K562 (cell line): ENCODE measurements at regions not wholly inside any gene's neighbourhood (a gene's known extent, or its start where the extent isn't known, plus 50 kb on each side); places are given as distances from the start of the nearest gene placed in this dataset.

Source experiments
- E2F6 ChIP-seq, 2 experiments: IDR thresholded peaks; 2 replicates each; pipeline ENCODE4 v1.6.1; 2011; ENCODE audit warnings: borderline replicate concordance in 1 of 2, control low read depth in 1 of 2, low read depth in 1 of 2, low read length in 1 of 2, mild to moderate bottlenecking in 1 of 2, mixed read lengths in 1 of 2, moderate library complexity in 1 of 2; ENCODE audit not compliant: insufficient read depth in 1 of 2, insufficient read length in 1 of 2, poor library complexity in 1 of 2, severe bottlenecking in 1 of 2; ENCODE audit errors: extremely low read depth in 1 of 2
- MGA ChIP-seq: fragments of 450-650 bp; IDR thresholded peaks from 2 replicates; pipeline ENCODE4 v1.6.1; 2016; ENCODE audit warnings: mild to moderate bottlenecking, moderate library complexity
- NONO ChIP-seq, 2 experiments: fragments of 200-400 bp in 1 of 2; fragments of 450-650 bp in 1 of 2; formaldehyde crosslinking in 1 of 2; IDR thresholded peaks; 2 replicates each; pipeline ENCODE4 v1.6.1; 2017; ENCODE audit warnings: low read depth in 2 of 2, mild to moderate bottlenecking in 2 of 2, moderate library complexity in 2 of 2, low read length in 1 of 2
- ZFP36 ChIP-seq: fragments of 150-350 bp; IDR thresholded peaks from 2 replicates; pipeline ENCODE4 v1.6.1; 2018; ENCODE audit warnings: low read length, low read depth; ENCODE audit not compliant: partially characterized antibody
- ZNF431 ChIP-seq: sonication (generic); formaldehyde crosslinking; IDR thresholded peaks from 2 replicates; pipeline ENCODE4 v1.8.0; 2022; ENCODE audit warnings: mild to moderate bottlenecking, missing genetic modification reagents

- peak; percentile 57 for TF ChIP-seq MGA
- no peak for TF ChIP-seq NONO (IDR thresholded peaks at IDR 0.05; ENCODE audit: low read depth in 2 of 2, low read length in 1 of 2)
- peak in 1 of 2 experiments; percentile 16 for TF ChIP-seq E2F6 (IDR thresholded peaks at IDR 0.05; ENCODE audit: borderline replicate concordance in 1 of 2, extremely low read depth in 1 of 2, insufficient read depth in 1 of 2, insufficient read length in 1 of 2, low read depth in 1 of 2, low read length in 1 of 2, poor library complexity in 1 of 2, severe bottlenecking in 1 of 2)
- TF ChIP-seq ZNF431 = no peak
- no peak for TF ChIP-seq ZFP36
These were observed 210.8 kb upstream of the NR2F2 start (continued) for GRCh38 chr15:96119734-96120133.
